B cell (primary cell): ENCODE measurements at regions not wholly inside any gene's neighbourhood (a gene's known extent, or its start where the extent isn't known, plus 50 kb on each side); places are given as distances from the start of the nearest gene placed in this dataset.

Experiments
- ATAC-seq: fragments of 200-7000 bp; cut with Tn5 transposase; one replicate; pipeline ENCODE4 v1.10.0; 2021; ENCODE audit warnings: low read depth, mild to moderate bottlenecking, moderate number of reproducible peaks, moderate library complexity
- CTCF ChIA-PET: fragments of 350-600 bp; sonication (Branson Sonifier 250); formaldehyde crosslinking; loops from one replicate; lab custom pipeline; 2021; ENCODE audit warnings: antibody characterized with exemption, inconsistent platforms; lab: Charles Lee
- POLR2A ChIA-PET: fragments of 350-600 bp; sonication (Branson Sonifier 250); formaldehyde crosslinking; loops from one replicate; lab custom pipeline; 2021; ENCODE audit warnings: antibody characterized with exemption; lab: Charles Lee
- DNase-seq: peaks from one replicate; pipeline ENCODE4 v3.0.0; 2013
- H2AFZ ChIP-seq: 2 replicates; pipeline ENCODE4 v1.6.1; 2012; ENCODE audit warnings: mild to moderate bottlenecking, low read depth, low read length; ENCODE audit not compliant: insufficient read depth, poor library complexity, severe bottlenecking
- H3K27ac ChIP-seq, 2 donors: 1 replicate in 1 of 2; 2 replicates in 1 of 2; pipeline ENCODE4 v1.5.1; 2012 to 2013; ENCODE audit warnings: low read length in 2 of 2, mild to moderate bottlenecking in 2 of 2, moderate library complexity in 1 of 2
- H3K27me3 ChIP-seq, 4 experiments: fragments of 200-600 bp in 1 of 4; sonication (generic) in 1 of 4; replicated peaks in 1 of 4; 1 replicate in 2 of 4; 2 replicates in 2 of 4; pipeline versions ENCODE4 v1.6.1 to v1.7.0; 2013 to 2016; ENCODE audit warnings: low read length in 3 of 4, mild to moderate bottlenecking in 2 of 4, mixed read lengths in 1 of 4, moderate library complexity in 1 of 4; ENCODE audit not compliant: insufficient read depth in 4 of 4, control insufficient read depth in 3 of 4; ENCODE audit errors: control extremely low read depth in 1 of 4
- H3K36me3 ChIP-seq, 2 experiments: replicated peaks in 1 of 2; 1 replicate in 1 of 2; 2 replicates in 1 of 2; pipeline versions ENCODE4 v1.6.1 to v1.7.1; 2013; ENCODE audit warnings: low read length in 1 of 2; ENCODE audit not compliant: insufficient read depth in 2 of 2, control insufficient read depth in 1 of 2; ENCODE audit errors: control extremely low read depth in 1 of 2, extremely low read depth in 1 of 2
- H3K4me1 ChIP-seq, 2 donors: fragments of 200-600 bp in 1 of 2; sonication (generic) in 1 of 2; 1 replicate in 1 of 2; 2 replicates in 1 of 2; pipeline versions ENCODE4 v1.5.1 to v1.6.1; 2013 to 2017; ENCODE audit warnings: low read length in 2 of 2; ENCODE audit not compliant: control insufficient read depth in 2 of 2, insufficient read depth in 2 of 2
- H3K4me2 ChIP-seq: replicated peaks from 2 replicates; pipeline ENCODE3; 2012; ENCODE audit warnings: mild to moderate bottlenecking, low read depth, low read length; ENCODE audit not compliant: poor library complexity, severe bottlenecking
- H3K4me3 ChIP-seq, 5 experiments: fragments of 200-600 bp in 1 of 5; sonication (generic) in 1 of 5; 1 replicate in 3 of 5; 2 replicates in 2 of 5; pipeline versions ENCODE4 v1.5.1 to v1.7.0; 2011 to 2016; ENCODE audit warnings: low read length in 4 of 5, mild to moderate bottlenecking in 4 of 5, low read depth in 2 of 5, control low read depth in 1 of 5, moderate library complexity in 1 of 5; ENCODE audit not compliant: insufficient read depth in 1 of 5; ENCODE audit errors: control extremely low read depth in 1 of 5, extremely low read depth in 1 of 5
- H3K79me2 ChIP-seq: fragments of 200-600 bp; sonication (generic); one replicate; pipeline ENCODE4 v1.6.0; 2016; ENCODE audit warnings: low read length; ENCODE audit not compliant: control insufficient read depth, insufficient read depth
- H3K9ac ChIP-seq: fragments of 200-600 bp; sonication (generic); 2 replicates; pipeline ENCODE4 v1.6.1; 2017; ENCODE audit warnings: mild to moderate bottlenecking, low read length, moderate library complexity
- H3K9me3 ChIP-seq, 3 donors: one replicate each; pipeline versions ENCODE4 v1.6.1 to v1.7.1; 2013; ENCODE audit warnings: low read length in 2 of 3; ENCODE audit not compliant: control insufficient read depth in 2 of 3, insufficient read depth in 1 of 3; ENCODE audit errors: control extremely low read depth in 1 of 3
- H4K20me1 ChIP-seq: 2 replicates; pipeline ENCODE4 v1.6.0; 2012; ENCODE audit warnings: mild to moderate bottlenecking, low read length; ENCODE audit not compliant: insufficient read depth, control insufficient read depth, poor library complexity, severe bottlenecking
- H3K27ac Mint-ChIP-seq: one replicate; pipeline ENCODE4 v1.8.0; 2021; ENCODE audit warnings: mixed read lengths
- H3K27me3 Mint-ChIP-seq: one replicate; pipeline ENCODE4 v1.8.0; 2021; ENCODE audit warnings: mixed read lengths
- H3K4me1 Mint-ChIP-seq: one replicate; pipeline ENCODE4 v1.8.0; 2021; ENCODE audit warnings: mixed read lengths
- H3K4me3 Mint-ChIP-seq: one replicate; pipeline ENCODE4 v1.8.0; 2021; ENCODE audit warnings: mixed read lengths
- H3K9me3 Mint-ChIP-seq: one replicate; pipeline ENCODE4 v1.8.0; 2022; ENCODE audit warnings: mixed read lengths; ENCODE audit not compliant: insufficient read depth
- CTCF ChIP-seq: fragments of 200-600 bp; IDR thresholded peaks from one replicate; pipeline ENCODE4 v1.8.0; 2022; ENCODE audit warnings: antibody characterized with exemption, mild to moderate bottlenecking
- EZH2 ChIP-seq: IDR thresholded peaks from 2 replicates; pipeline ENCODE4 v1.6.1; 2012; ENCODE audit warnings: borderline replicate concordance, low read depth, mild to moderate bottlenecking, moderate library complexity, low read length; ENCODE audit not compliant: insufficient read depth, poor library complexity, severe bottlenecking
- WGBS: methylation state at CpG from one replicate; pipeline ENCODE4 v1.1.5; 2013; ENCODE audit warnings: missing lambda C conversion rate; ENCODE audit not compliant: insufficient coverage; 5-methylcytosine and 5-hydroxymethylcytosine counted together
- intact Hi-C: fragments of 100-400 bp; cut with micrococcal nuclease; formaldehyde crosslinking; loops from one replicate; pipeline ENCODE4 v1.10.0; 2022

GRCh38 chr2:103145739-103146138, 383.9 kb downstream of the TMEM182 start:
- H3K36me3 ChIP-seq, result no peaks in the 10 kb centered on the region
- H3K27ac ChIP-seq, result no peak overlapping the region
- Mint-ChIP-seq H3K27ac (no peak overlapping the region), H3K9me3 (peaks cover 7% of the 10 kb centered on the region), H3K27me3 (no peaks in the 10 kb centered on the region), H3K4me3 (no peak overlapping the region), H3K4me1 (no peaks in the 10 kb centered on the region)
- no peak overlapping the region for H2AFZ ChIP-seq
- ATAC-seq (no peak), DNase-seq (no peak)
- no peak overlapping the region for H3K4me3 ChIP-seq
- POLR2A ChIA-PET, result no interaction called here
- no peaks in the 10 kb centered on the region for H3K27me3 ChIP-seq
- no peaks in the 10 kb centered on the region for H3K4me1 ChIP-seq
- H3K9ac ChIP-seq, result no peak overlapping the region
- H4K20me1 ChIP-seq, result no peaks in the 10 kb centered on the region
- intact Hi-C loops, result no loop called here
- CTCF ChIA-PET, result no interaction called here
- H3K9me3 ChIP-seq, result no peaks in the 10 kb centered on the region
- WGBS, result 100% methylated on average over 1 of the region's 1 CpG
- H3K79me2 ChIP-seq, result no peaks in the 10 kb centered on the region
- TF ChIP-seq EZH2, result no peak
- TF ChIP-seq CTCF, result no peak
- no peak overlapping the region for H3K4me2 ChIP-seq

- H3K27ac ChIP-seq, result no peak overlapping the region
- no peak overlapping the region for H3K9ac ChIP-seq
- intact Hi-C loops, result no loop called here
- no peaks in the 10 kb centered on the region for H4K20me1 ChIP-seq
- H3K79me2 ChIP-seq, result no peaks in the 10 kb centered on the region
- TF ChIP-seq EZH2 (no peak), CTCF (no peak)
- no peaks in the 10 kb centered on the region for H3K4me1 ChIP-seq
- no peak overlapping the region for H2AFZ ChIP-seq
- no peaks in the 10 kb centered on the region for H3K4me1 Mint-ChIP-seq
- DNase-seq (no peak), ATAC-seq (no peak)
- no peaks in the 10 kb centered on the region for H3K9me3 Mint-ChIP-seq
- no peaks in the 10 kb centered on the region for H3K36me3 ChIP-seq
- ChIA-PET CTCF (no interaction called here), POLR2A (no interaction called here)
- no peaks in the 10 kb centered on the region for H3K9me3 ChIP-seq
- no peaks in the 10 kb centered on the region for H3K27me3 ChIP-seq
- no peak overlapping the region for H3K4me2 ChIP-seq
- H3K27ac Mint-ChIP-seq, result no peak overlapping the region
- 94% methylated on average over 3 of the region's 3 CpGs for WGBS
- no peak overlapping the region for H3K4me3 Mint-ChIP-seq
- H3K27me3 Mint-ChIP-seq, result no peaks in the 10 kb centered on the region
- no peak overlapping the region for H3K4me3 ChIP-seq
These were observed 389.2 kb downstream of the TMEM182 start for GRCh38 chr2:103151046-103151445.
